ENCODE measurements at regions not wholly inside any gene's neighbourhood (a gene's known extent, or its start where the extent isn't known, plus 50 kb on each side); places are given as distances from the start of the nearest gene placed in this dataset.

DNA sequence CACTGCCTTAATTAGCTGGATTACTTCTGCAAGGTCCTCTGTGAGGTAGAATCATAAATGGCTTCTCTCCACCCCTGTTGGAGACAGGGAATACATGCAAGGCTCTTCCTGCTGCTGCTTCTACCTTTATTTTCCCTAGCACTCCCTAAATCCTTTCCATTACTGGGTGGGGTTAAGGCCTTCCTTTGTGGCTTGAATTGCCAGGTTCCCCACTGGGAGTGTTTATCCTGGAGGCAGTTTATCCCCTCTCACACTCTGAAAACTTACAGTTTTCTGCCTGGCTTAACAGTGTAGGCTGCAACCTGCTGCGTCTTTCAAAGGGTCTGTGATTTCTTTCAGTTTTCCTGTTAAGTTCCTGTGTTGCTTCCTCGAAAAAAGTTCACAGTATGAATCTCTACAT lies 1062.3 kb upstream of the CRIM1 start:
- H3K27ac ChIP-seq (ENCODE audit: low read depth in 1 of 2, low read length in 2 of 2) = no peak overlapping the region
- H3K27me3 ChIP-seq (ENCODE audit: control insufficient read depth in 4 of 4, insufficient read depth in 4 of 4, low read length in 3 of 4) = no peaks in the 10 kb centered on the region
- WGBS = 36% methylated on average over 2 of the region's 2 CpGs
- DNase-seq (ENCODE audit: low spot score) = no peak
- H3K4me1 ChIP-seq (ENCODE audit: control insufficient read depth in 4 of 4, insufficient read depth in 4 of 4, low read length in 3 of 4) = no peaks in the 10 kb centered on the region
- no peaks in the 10 kb centered on the region for H3K9me3 ChIP-seq (ENCODE audit: control insufficient read depth in 4 of 4, low read length in 3 of 4)
- no peak overlapping the region for H3K4me3 ChIP-seq (ENCODE audit: low read depth in 1 of 3, low read length in 3 of 3)
- TF ChIP-seq, protein P1, sequence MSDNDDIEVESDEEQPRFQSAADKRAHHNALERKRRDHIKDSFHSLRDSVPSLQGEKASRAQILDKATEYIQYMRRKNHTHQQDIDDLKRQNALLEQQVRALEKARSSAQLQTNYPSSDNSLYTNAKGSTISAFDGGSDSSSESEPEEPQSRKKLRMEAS (IDR thresholded peaks at IDR 0.05) = no peak
- TF ChIP-seq JUND (IDR thresholded peaks at IDR 0.05) (no peak), FOXA2 (IDR thresholded peaks at IDR 0.05) (no peak)
- H3K9ac ChIP-seq (ENCODE audit: low read depth in 1 of 2, low read length in 2 of 2) = no peak overlapping the region
- no peaks in the 10 kb centered on the region for H3K36me3 ChIP-seq (ENCODE audit: control insufficient read depth in 4 of 4, insufficient read depth in 3 of 4, low read depth in 1 of 4, low read length in 3 of 4)

DNA sequence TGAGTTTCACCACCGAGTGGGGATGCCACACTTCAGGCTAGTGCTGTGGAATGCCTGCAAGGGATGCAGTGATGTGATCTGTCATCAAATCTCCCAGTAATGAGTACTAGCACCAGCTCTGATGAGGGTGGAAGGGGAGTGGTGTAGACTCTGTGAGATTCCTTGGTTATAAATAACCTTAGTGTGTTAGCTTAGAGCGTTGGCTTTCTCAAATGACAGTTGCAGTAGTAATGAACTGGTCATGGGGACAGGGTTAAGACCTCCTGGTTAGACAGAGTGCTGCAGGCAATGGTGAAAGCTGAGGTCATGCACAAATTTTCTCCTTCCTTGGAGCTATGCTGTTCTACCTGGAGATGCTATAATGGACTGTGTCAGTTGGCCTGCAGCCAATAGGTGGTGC lies 1063.4 kb upstream of the CRIM1 start:
- Histone ChIP-seq H3K27ac (ENCODE audit: low read depth in 1 of 2, low read length in 2 of 2) (no peak overlapping the region), H3K9me3 (ENCODE audit: control insufficient read depth in 4 of 4, low read length in 3 of 4) (no peaks in the 10 kb centered on the region), H3K9ac (ENCODE audit: low read depth in 1 of 2, low read length in 2 of 2) (no peak overlapping the region), H3K4me1 (ENCODE audit: control insufficient read depth in 4 of 4, insufficient read depth in 4 of 4, low read length in 3 of 4) (no peaks in the 10 kb centered on the region), H3K4me3 (ENCODE audit: low read depth in 1 of 3, low read length in 3 of 3) (no peak overlapping the region), H3K36me3 (ENCODE audit: control insufficient read depth in 4 of 4, insufficient read depth in 3 of 4, low read depth in 1 of 4, low read length in 3 of 4) (no peaks in the 10 kb centered on the region), H3K27me3 (ENCODE audit: control insufficient read depth in 4 of 4, insufficient read depth in 4 of 4, low read length in 3 of 4) (no peaks in the 10 kb centered on the region)
- 68% methylated on average over 2 of the region's 2 CpGs for WGBS
- no peak for DNase-seq (ENCODE audit: low spot score)
- TF ChIP-seq, protein P2, sequence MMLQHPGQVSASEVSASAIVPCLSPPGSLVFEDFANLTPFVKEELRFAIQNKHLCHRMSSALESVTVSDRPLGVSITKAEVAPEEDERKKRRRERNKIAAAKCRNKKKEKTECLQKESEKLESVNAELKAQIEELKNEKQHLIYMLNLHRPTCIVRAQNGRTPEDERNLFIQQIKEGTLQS (IDR thresholded peaks at IDR 0.05) = no peak
- TF ChIP-seq NR2F2 (IDR thresholded peaks at IDR 0.05) = no peak
- TF ChIP-seq TAF1 (conservative IDR thresholded peaks at IDR 0.05) = no peak
- no peak for TF ChIP-seq HNF4A (conservative IDR thresholded peaks at IDR 0.05)
- TF ChIP-seq FOXA1 (IDR thresholded peaks at IDR 0.05) = no peak
- no peak for TF ChIP-seq JUND (IDR thresholded peaks at IDR 0.05)
- TF ChIP-seq, protein P3, sequence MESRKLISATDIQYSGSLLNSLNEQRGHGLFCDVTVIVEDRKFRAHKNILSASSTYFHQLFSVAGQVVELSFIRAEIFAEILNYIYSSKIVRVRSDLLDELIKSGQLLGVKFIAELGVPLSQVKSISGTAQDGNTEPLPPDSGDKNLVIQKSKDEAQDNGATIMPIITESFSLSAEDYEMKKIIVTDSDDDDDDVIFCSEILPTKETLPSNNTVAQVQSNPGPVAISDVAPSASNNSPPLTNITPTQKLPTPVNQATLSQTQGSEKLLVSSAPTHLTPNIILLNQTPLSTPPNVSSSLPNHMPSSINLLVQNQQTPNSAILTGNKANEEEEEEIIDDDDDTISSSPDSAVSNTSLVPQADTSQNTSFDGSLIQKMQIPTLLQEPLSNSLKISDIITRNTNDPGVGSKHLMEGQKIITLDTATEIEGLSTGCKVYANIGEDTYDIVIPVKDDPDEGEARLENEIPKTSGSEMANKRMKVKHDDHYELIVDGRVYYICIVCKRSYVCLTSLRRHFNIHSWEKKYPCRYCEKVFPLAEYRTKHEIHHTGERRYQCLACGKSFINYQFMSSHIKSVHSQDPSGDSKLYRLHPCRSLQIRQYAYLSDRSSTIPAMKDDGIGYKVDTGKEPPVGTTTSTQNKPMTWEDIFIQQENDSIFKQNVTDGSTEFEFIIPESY (IDR thresholded peaks at IDR 0.05) = no peak
- no peak for TF ChIP-seq FOXA2 (IDR thresholded peaks at IDR 0.05)
- TF ChIP-seq HNF4G (IDR thresholded peaks at IDR 0.05) = no peak
- TF ChIP-seq GABPA (IDR thresholded peaks at IDR 0.05 in 1 of 2, conservative IDR thresholded peaks at IDR 0.05 in 1 of 2) = no peak
- TF ChIP-seq RAD21 (IDR thresholded peaks at IDR 0.05) = no peak
- TF ChIP-seq SP1 (IDR thresholded peaks at IDR 0.05) = no peak
- TF ChIP-seq EGR1 (IDR thresholded peaks at IDR 0.05; ENCODE audit: low read depth in 2 of 2) = no peak
- TF ChIP-seq, protein P1 (IDR thresholded peaks at IDR 0.05) = no peak
- no peak for TF ChIP-seq YY1 (IDR thresholded peaks at IDR 0.05)

DNA sequence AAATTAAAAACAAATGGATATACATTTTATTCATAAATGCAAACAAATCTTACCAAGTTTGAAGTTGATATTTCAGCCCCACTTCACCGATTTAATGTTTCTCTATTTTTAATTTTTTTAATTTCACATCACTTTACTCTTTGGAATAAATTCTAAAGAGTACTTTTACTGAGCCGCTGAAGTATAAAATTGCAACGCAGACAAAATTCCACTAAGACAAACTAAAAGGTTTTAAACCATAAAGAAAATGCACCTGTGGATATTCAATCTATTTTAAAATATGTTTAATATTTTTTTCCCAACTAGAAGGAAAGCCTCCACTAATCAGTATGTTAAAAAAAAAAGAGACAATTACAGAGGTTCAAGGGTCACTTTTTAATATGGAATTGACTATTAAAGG lies 1073.9 kb upstream of the CRIM1 start:
- Histone ChIP-seq H3K36me3 (ENCODE audit: control insufficient read depth in 4 of 4, insufficient read depth in 3 of 4, low read depth in 1 of 4, low read length in 3 of 4) (no peaks in the 10 kb centered on the region), H3K9me3 (ENCODE audit: control insufficient read depth in 4 of 4, low read length in 3 of 4) (no peaks in the 10 kb centered on the region), H3K27me3 (ENCODE audit: control insufficient read depth in 4 of 4, insufficient read depth in 4 of 4, low read length in 3 of 4) (no peaks in the 10 kb centered on the region), H3K4me3 (ENCODE audit: low read depth in 1 of 3, low read length in 3 of 3) (no peak overlapping the region), H3K4me1 (ENCODE audit: control insufficient read depth in 4 of 4, insufficient read depth in 4 of 4, low read length in 3 of 4) (no peaks in the 10 kb centered on the region), H3K27ac (ENCODE audit: low read depth in 1 of 2, low read length in 2 of 2) (no peak overlapping the region), H3K9ac (ENCODE audit: low read depth in 1 of 2, low read length in 2 of 2) (no peak overlapping the region)
- WGBS = 84% methylated on average over 3 of the region's 3 CpGs
- TF ChIP-seq, protein P4, sequence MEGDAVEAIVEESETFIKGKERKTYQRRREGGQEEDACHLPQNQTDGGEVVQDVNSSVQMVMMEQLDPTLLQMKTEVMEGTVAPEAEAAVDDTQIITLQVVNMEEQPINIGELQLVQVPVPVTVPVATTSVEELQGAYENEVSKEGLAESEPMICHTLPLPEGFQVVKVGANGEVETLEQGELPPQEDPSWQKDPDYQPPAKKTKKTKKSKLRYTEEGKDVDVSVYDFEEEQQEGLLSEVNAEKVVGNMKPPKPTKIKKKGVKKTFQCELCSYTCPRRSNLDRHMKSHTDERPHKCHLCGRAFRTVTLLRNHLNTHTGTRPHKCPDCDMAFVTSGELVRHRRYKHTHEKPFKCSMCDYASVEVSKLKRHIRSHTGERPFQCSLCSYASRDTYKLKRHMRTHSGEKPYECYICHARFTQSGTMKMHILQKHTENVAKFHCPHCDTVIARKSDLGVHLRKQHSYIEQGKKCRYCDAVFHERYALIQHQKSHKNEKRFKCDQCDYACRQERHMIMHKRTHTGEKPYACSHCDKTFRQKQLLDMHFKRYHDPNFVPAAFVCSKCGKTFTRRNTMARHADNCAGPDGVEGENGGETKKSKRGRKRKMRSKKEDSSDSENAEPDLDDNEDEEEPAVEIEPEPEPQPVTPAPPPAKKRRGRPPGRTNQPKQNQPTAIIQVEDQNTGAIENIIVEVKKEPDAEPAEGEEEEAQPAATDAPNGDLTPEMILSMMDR (IDR thresholded peaks at IDR 0.05; ENCODE audit: low read depth, low read length, missing input control) = no peak
- TF ChIP-seq, protein P3 (IDR thresholded peaks at IDR 0.05) = no peak
- TF ChIP-seq YY1 (IDR thresholded peaks at IDR 0.05) (no peak), RAD21 (IDR thresholded peaks at IDR 0.05) (no peak), RXRA (IDR thresholded peaks at IDR 0.05) (no peak), SP1 (IDR thresholded peaks at IDR 0.05) (no peak), EGR1 (IDR thresholded peaks at IDR 0.05; ENCODE audit: low read depth in 2 of 2) (no peak), FOXA1 (IDR thresholded peaks at IDR 0.05) (no peak), JUND (IDR thresholded peaks at IDR 0.05) (no peak)
- TF ChIP-seq, protein P1 (IDR thresholded peaks at IDR 0.05) = no peak
- TF ChIP-seq, protein P2 (IDR thresholded peaks at IDR 0.05) = no peak
- no peak for DNase-seq (ENCODE audit: low spot score)
